NCI-H748 (cell line): ENCODE measurements at regions not wholly inside any gene's neighbourhood (a gene's known extent, or its start where the extent isn't known, plus 50 kb on each side); places are given as distances from the start of the nearest gene placed in this dataset.
A peak's percentile ranks its signal among the peaks of the same experiment; 100 is the strongest.

ENCODE experiments used
- DNase-seq: peaks from one replicate; lab custom pipeline; 2025; ENCODE audit not compliant: unreplicated experiment; lab: John Stamatoyannopoulos, UW

- DNase-seq = no peak
Measured at GRCh38 chr1:38241594-38242334, 195.2 kb upstream of the POU3F1 start.

DNA sequence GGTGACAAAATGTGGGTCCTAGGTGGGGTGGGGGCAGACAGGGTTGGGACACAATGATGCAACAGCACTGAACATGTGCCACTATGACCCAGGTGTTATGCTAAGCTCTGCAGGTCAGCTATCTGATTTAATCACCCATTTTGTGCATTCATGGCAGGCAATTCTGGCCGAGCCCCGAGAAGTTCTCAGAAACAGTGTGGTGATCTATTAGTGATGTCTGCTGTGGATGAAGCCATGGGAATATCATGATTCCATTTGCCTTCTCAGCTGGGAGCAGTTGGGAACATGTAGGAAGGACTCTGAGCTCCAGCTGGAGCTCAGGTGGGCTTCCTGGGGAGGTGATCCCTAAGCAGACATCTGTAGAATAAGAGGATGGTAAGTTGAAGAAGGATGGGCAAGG, 194.0 kb upstream of the POU3F1 start:
- DNase-seq = no peak

GRCh38 chr1:38239258-38239835, 192.8 kb upstream of the POU3F1 start:
- no peak for DNase-seq

DNA sequence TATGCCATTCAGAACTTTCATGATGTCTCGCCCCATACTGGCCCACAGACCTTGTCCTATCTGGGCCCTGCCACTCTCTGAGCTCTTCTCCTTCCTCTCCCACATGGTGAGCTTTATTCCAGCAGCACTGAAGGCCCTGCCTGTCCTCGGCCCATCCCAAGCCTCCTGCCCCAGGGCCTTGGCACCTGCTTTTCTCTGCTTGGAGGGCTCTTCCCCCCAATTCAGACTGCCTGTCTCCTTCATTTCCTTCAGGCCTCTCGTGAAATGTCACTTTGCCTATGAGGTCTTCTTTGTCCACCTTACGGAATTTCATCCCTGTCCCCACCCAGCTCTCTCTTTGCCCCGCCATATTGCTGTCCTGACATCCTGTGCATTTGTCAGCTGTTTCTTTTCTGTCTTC, 191.7 kb upstream of the POU3F1 start:
- no peak for DNase-seq

GRCh38 chr1:38235705-38236104, 189.1 kb upstream of the POU3F1 start:
- no peak for DNase-seq

DNA sequence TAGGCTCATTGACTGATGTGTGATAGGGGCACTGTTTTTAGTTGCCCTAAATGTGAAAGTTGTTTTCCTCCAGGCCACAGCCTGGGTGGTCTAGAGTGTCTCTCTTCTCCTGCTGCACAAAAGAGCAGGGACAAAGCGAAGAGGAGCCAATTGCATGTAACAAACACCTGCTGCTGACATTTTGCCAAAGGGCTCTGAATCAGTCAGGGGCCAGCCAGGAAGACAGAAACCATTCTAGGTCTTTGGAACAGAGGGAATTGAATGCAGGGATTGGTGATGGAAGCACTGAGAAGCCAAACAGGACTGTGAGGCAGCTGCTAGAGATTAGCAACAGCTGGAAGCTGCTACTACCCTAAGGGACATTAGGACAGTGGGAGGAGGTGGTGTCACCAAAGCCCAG, 185.3 kb upstream of the POU3F1 start:
- peak; percentile 3 for DNase-seq

GRCh38 chr1:38228718-38229117, 182.1 kb upstream of the POU3F1 start:
- no peak for DNase-seq

GRCh38 chr1:38225745-38226144, 179.2 kb upstream of the POU3F1 start:
- no peak for DNase-seq

- DNase-seq = no peak
Measured at GRCh38 chr1:38223391-38223790, 176.8 kb upstream of the POU3F1 start.

DNA sequence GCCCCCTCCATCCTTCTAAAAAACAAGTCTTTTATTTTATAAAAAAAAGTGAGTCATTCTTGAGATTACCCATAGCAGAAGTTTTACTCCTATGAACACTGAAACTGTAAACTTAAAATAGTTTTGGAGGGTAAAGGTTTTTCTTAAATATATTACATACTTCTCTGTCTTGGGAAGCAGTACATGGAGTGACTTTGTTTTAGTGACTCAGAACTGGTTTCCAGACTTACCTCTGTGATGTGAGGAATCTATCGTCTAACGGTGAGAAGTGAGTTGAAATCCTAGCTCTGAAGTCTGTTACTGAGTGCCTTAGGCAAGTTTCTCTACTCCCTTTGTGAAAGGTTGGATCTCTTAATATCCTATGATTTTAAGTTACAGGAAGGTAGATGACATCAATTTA, 176.3 kb upstream of the POU3F1 start:
- DNase-seq = no peak

GRCh38 chr1:38221006-38221649, 174.5 kb upstream of the POU3F1 start:
- DNase-seq = no peak

GRCh38 chr1:38217316-38217715, 170.7 kb upstream of the POU3F1 start:
- no peak for DNase-seq

GRCh38 chr1:38213646-38214434, 167.2 kb upstream of the POU3F1 start:
- peak; percentile 44 for DNase-seq

GRCh38 chr1:38210895-38211177, 164.2 kb upstream of the POU3F1 start:
- DNase-seq = no peak

DNA sequence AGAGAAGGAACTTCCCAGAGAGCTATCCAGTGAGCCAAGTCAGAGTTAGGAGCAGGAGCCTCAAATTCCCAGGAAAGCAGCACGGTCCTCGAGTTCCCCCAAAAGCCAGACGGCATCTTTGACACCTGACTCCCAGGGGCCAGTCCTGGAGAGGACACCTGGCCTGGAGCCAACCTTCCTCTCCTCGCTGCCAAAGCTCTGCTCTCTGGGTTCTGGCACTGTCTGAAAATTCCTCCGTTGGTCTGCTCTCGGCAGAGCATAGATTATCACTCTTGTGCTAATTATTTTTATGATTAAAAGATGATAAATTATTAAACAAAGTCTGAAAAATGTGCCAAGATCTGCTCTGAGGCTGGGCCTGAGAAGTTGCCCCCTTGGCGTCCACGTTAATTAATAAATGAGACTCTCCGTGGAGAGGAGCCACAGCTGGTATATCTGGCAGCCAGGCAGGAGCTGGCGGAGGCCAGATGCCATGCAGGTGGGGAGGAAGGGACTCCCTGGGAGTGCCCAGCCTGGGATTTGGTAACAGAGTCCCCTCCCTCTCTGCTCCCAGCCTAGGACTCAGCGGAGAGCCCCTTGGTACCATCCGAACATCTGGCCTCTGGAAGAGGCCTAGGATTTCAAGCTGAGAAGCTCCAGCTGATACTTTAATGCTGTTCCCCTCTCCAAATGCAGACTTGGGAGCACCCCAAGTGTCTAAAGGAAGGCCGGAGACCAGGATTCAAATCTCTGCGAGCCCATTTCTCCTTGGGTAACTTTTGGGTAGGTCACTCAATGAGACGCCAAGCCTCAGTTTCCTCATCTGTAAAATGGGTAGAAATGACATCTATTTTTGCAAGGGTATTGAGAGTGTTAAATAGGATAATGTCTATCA, 163.7 kb upstream of the POU3F1 start:
- DNase-seq = no peak

DNA sequence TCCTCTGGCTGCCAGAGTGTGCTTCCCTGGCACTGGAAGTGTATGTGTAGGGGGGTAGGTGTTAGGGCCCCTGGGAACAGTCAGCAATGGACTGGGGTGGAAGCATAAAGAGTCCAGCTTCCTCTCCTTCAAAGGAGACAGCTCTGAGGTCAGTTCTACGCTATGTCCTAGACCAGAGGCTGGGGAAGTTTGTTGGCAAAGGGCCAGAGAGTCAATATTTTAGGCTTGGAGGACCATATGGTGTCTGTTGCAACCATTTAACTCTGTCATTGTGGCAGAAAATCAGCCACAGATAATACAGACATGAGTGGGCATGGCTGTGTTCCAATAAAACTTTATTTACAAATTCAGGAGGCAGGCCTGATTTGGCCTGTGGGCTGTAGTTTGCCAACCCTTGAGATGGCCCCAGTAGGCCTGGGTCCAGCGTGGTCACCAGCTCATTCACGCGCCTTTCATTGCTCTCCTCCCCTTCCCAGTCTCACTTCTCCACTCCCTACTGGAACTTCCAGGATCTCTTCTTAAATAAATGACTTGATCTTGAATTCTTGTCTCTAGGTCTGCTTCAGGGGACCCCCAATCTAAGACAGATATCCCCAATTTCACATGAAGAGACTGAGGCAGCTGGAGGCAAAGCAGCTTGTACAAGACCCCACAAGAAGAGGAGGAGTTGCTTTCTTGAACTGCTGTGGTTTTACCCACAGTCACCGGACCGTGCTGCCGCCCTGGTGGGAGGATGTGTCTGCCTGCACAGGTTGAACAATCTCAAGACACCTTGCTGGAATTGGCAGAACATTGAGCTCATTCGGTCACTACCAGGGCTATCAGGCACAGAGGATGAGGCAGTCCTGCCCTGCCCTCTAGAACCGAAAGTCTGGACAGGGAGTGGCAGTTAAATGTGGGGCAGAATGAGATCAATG, 162.4 kb upstream of the POU3F1 start:
- DNase-seq = peak; percentile 5

GRCh38 chr1:38207906-38208305, 161.3 kb upstream of the POU3F1 start:
- no peak for DNase-seq

GRCh38 chr1:38207275-38207674, 160.7 kb upstream of the POU3F1 start:
- DNase-seq = no peak

DNA sequence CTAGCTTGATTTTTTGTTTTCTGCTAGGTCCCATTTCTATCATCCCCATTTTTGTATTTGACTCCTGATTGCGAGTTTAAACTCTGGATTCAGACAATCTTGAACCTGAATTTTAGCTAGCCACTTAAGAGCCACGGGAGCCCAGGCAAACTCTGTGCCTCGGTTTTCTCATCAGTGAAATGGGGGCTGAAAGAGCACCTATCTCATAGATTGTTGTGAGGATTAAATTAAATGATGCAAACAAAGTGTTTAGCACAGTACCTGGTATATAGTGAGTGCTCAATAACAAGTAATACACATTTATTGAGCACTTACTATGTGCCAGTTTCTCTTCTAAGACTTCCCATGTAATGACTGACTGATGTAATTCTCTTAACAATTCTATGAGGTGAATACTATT, 158.1 kb upstream of the POU3F1 start:
- DNase-seq = no peak

DNA sequence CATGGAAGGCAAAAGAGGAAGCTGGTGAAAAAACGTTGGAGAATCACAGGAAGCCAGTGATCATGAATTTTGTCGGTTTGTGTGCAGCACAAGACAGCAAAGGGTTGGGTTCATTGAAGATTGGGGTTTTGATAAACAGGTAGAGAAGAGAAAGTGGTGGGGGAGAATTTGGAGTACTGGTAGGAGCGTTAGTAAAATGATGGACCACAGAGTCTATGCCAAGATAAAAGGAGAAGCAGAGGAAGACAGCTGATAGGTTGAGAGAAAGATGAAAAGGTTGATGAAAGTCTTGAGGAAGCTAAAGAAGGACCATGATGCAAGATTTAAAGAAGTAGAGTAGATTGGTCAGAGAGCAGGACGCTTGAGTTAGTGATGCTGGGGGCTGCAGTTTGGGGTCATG, 156.8 kb upstream of the POU3F1 start:
- no peak for DNase-seq
